Lower lobe of right lung (tissue), 2 donors: ENCODE measurements at regions not wholly inside any gene's neighbourhood (a gene's known extent, or its start where the extent isn't known, plus 50 kb on each side); places are given as distances from the start of the nearest gene placed in this dataset.

ENCODE experiments used
- ATAC-seq, 2 donors: fragments of 200-7000 bp; cut with Tn5 transposase; one replicate each; pipeline ENCODE4 v1.9.1; 2020 to 2022; ENCODE audit warnings: mild to moderate bottlenecking in 2 of 2, moderate library complexity in 2 of 2
- DNase-seq: peaks from one replicate; pipeline ENCODE4 v3.0.0-alpha.2; 2020
- H3K27ac ChIP-seq: fragments of 200-600 bp; one replicate; pipeline ENCODE4 v1.8.0; 2022
- H3K27me3 ChIP-seq: fragments of 200-600 bp; one replicate; pipeline ENCODE4 v1.8.0; 2022; ENCODE audit warnings: low read depth
- H3K36me3 ChIP-seq: fragments of 200-600 bp; one replicate; pipeline ENCODE4 v1.8.0; 2022; ENCODE audit warnings: mild to moderate bottlenecking
- H3K4me1 ChIP-seq: fragments of 200-600 bp; one replicate; pipeline ENCODE4 v1.8.0; 2022
- H3K4me3 ChIP-seq: fragments of 200-600 bp; one replicate; pipeline ENCODE4 v1.8.0; 2022; ENCODE audit warnings: mild to moderate bottlenecking
- H3K9me3 ChIP-seq: fragments of 200-600 bp; one replicate; pipeline ENCODE4 v1.8.0; 2022
- intact Hi-C: fragments of 100-400 bp; cut with DNase I; formaldehyde crosslinking; loops from one replicate; pipeline ENCODE4 v1.11.0; 2022
- TF ChIP-seq, protein P1 (sequence below): fragments of 200-600 bp; IDR thresholded peaks from one replicate; pipeline ENCODE4 v1.8.0; 2022; ENCODE audit warnings: antibody characterized with exemption, mild to moderate bottlenecking
- donor health status: DM: no; HTN: yes; CAD: no; lungs with severe emphysema.

DNA sequence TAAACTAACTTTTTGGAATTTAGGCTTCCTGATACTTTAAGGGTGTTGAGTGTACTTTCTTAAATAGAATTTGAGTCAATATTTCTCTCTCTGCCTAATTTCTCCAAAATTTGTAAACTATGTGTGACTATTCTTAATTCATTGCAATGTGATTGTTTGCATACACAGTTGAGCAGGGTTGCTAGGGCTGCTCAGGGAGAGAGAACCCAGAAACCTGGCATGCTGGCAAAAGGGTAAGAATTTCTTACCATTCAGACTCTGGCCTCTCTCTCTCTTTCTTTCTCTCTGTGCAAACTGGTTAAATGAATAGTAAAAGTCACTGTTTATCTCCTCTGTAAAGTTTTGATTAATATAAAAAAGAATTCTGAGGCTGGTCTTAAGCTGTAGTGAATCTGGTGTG is 51.0 kb upstream of the NAMPT start:
- no peak overlapping the region for H3K4me3 ChIP-seq
- TF ChIP-seq, protein P1, sequence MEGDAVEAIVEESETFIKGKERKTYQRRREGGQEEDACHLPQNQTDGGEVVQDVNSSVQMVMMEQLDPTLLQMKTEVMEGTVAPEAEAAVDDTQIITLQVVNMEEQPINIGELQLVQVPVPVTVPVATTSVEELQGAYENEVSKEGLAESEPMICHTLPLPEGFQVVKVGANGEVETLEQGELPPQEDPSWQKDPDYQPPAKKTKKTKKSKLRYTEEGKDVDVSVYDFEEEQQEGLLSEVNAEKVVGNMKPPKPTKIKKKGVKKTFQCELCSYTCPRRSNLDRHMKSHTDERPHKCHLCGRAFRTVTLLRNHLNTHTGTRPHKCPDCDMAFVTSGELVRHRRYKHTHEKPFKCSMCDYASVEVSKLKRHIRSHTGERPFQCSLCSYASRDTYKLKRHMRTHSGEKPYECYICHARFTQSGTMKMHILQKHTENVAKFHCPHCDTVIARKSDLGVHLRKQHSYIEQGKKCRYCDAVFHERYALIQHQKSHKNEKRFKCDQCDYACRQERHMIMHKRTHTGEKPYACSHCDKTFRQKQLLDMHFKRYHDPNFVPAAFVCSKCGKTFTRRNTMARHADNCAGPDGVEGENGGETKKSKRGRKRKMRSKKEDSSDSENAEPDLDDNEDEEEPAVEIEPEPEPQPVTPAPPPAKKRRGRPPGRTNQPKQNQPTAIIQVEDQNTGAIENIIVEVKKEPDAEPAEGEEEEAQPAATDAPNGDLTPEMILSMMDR, result no peak

More for the DNA sequence above, 51.0 kb upstream of the NAMPT start:
- H3K27ac ChIP-seq, result no peak overlapping the region
- no peaks in the 10 kb centered on the region for H3K36me3 ChIP-seq
- H3K9me3 ChIP-seq, result peaks cover 18% of the 10 kb centered on the region
- no peak for DNase-seq
- intact Hi-C loops, result no loop called here
- H3K4me1 ChIP-seq, result no peaks in the 10 kb centered on the region
- no peak for ATAC-seq
- H3K27me3 ChIP-seq, result no peaks in the 10 kb centered on the region
